ENCODE measurements at regions not wholly inside any gene's neighbourhood (a gene's known extent, or its start where the extent isn't known, plus 50 kb on each side); places are given as distances from the start of the nearest gene placed in this dataset.

- H3K27ac ChIP-seq (ENCODE audit: low read length, poor library complexity, severe bottlenecking) = no peak overlapping the region
- H2BK12ac ChIP-seq (ENCODE audit: low read length in 2 of 2) = no peak overlapping the region
- no peak overlapping the region for H3K18ac ChIP-seq (ENCODE audit: low read depth in 1 of 2, low read length in 2 of 2)
- H2BK5ac ChIP-seq (ENCODE audit: low read depth, low read length, poor library complexity, severe bottlenecking) = no peak overlapping the region
- H3K4me3 ChIP-seq (ENCODE audit: insufficient read depth in 1 of 2, low read depth in 1 of 2, low read length in 2 of 2) = no peak overlapping the region
- no peak overlapping the region for H2AK5ac ChIP-seq (ENCODE audit: low read length, severe bottlenecking)
- no peak for DNase-seq
- H2AFZ ChIP-seq (ENCODE audit: low read depth, low read length) = no peak overlapping the region
- no peak overlapping the region for H4K8ac ChIP-seq (ENCODE audit: low read length)
- no CpG with 5 or more reads among the region's 1 CpG for WGBS
- no peaks in the 10 kb centered on the region for H3K4me1 ChIP-seq (ENCODE audit: control insufficient read depth, insufficient read depth, low read depth, low read length)
- H3K14ac ChIP-seq (ENCODE audit: low read length in 2 of 2) = no peak overlapping the region
- no peaks in the 10 kb centered on the region for H3K9me3 ChIP-seq (ENCODE audit: control insufficient read depth, low read length)
- no peak overlapping the region for H2BK15ac ChIP-seq (ENCODE audit: low read depth, poor library complexity, severe bottlenecking)
- no peak overlapping the region for H2BK120ac ChIP-seq (ENCODE audit: low read depth, low read length)
- H4K91ac ChIP-seq (ENCODE audit: low read length) = no peak overlapping the region
- H3K4me2 ChIP-seq (ENCODE audit: low read length, poor library complexity, severe bottlenecking) = no peak overlapping the region
- no peaks in the 10 kb centered on the region for H3K79me1 ChIP-seq (replicated peaks; ENCODE audit: low read length, poor library complexity, severe bottlenecking)
- H3K23ac ChIP-seq (ENCODE audit: low read length in 2 of 2) = no peak overlapping the region
- no peak overlapping the region for H3K4ac ChIP-seq (ENCODE audit: low read depth in 1 of 2, low read length in 2 of 2)
- H3K27me3 ChIP-seq (ENCODE audit: control insufficient read depth in 1 of 2, insufficient read depth in 1 of 2, low read length in 2 of 2) = peaks cover 52 to 70% of the 10 kb centered on the region in 2 experiments
- no peaks in the 10 kb centered on the region for H3K36me3 ChIP-seq (ENCODE audit: control insufficient read depth in 1 of 2, insufficient read depth in 2 of 2, low read depth in 1 of 2, low read length in 2 of 2)
- no peak overlapping the region for H3K9ac ChIP-seq (ENCODE audit: low read length)
These were observed 54.9 kb upstream of the TSKU start for GRCh38 chr11:76728227-76728626.

GRCh38 chr11:76728778-76729177, 54.4 kb upstream of the TSKU start:
- H3K4ac ChIP-seq (ENCODE audit: low read depth in 1 of 2, low read length in 2 of 2) = no peak overlapping the region
- H2AK5ac ChIP-seq (ENCODE audit: low read length, severe bottlenecking) = no peak overlapping the region
- no peaks in the 10 kb centered on the region for H3K36me3 ChIP-seq (ENCODE audit: control insufficient read depth in 1 of 2, insufficient read depth in 2 of 2, low read depth in 1 of 2, low read length in 2 of 2)
- H3K4me1 ChIP-seq (ENCODE audit: control insufficient read depth, insufficient read depth, low read depth, low read length) = no peaks in the 10 kb centered on the region
- H3K79me1 ChIP-seq (replicated peaks; ENCODE audit: low read length, poor library complexity, severe bottlenecking) = no peaks in the 10 kb centered on the region
- H2BK120ac ChIP-seq (ENCODE audit: low read depth, low read length) = no peak overlapping the region
- H4K91ac ChIP-seq (ENCODE audit: low read length) = no peak overlapping the region
- peaks cover 50 to 65% of the 10 kb centered on the region in 2 experiments for H3K27me3 ChIP-seq (ENCODE audit: control insufficient read depth in 1 of 2, insufficient read depth in 1 of 2, low read length in 2 of 2)
- H3K14ac ChIP-seq (ENCODE audit: low read length in 2 of 2) = no peak overlapping the region
- H2AFZ ChIP-seq (ENCODE audit: low read depth, low read length) = no peak overlapping the region
- no peak overlapping the region for H2BK5ac ChIP-seq (ENCODE audit: low read depth, low read length, poor library complexity, severe bottlenecking)
- H2BK12ac ChIP-seq (ENCODE audit: low read length in 2 of 2) = no peak overlapping the region
- H3K4me3 ChIP-seq (ENCODE audit: insufficient read depth in 1 of 2, low read depth in 1 of 2, low read length in 2 of 2) = no peak overlapping the region
- no peaks in the 10 kb centered on the region for H3K9me3 ChIP-seq (ENCODE audit: control insufficient read depth, low read length)
- H4K8ac ChIP-seq (ENCODE audit: low read length) = no peak overlapping the region
- DNase-seq = no peak
- H3K23ac ChIP-seq (ENCODE audit: low read length in 2 of 2) = no peak overlapping the region
- H3K4me2 ChIP-seq (ENCODE audit: low read length, poor library complexity, severe bottlenecking) = no peak overlapping the region
- H3K9ac ChIP-seq (ENCODE audit: low read length) = no peak overlapping the region
- no peak overlapping the region for H2BK15ac ChIP-seq (ENCODE audit: low read depth, poor library complexity, severe bottlenecking)
- no CpG with 5 or more reads among the region's 1 CpG for WGBS
- H3K27ac ChIP-seq (ENCODE audit: low read length, poor library complexity, severe bottlenecking) = no peak overlapping the region
- no peak overlapping the region for H3K18ac ChIP-seq (ENCODE audit: low read depth in 1 of 2, low read length in 2 of 2)

GRCh38 chr11:76729214-76729613, 53.9 kb upstream of the TSKU start:
- no peak overlapping the region for H3K23ac ChIP-seq (ENCODE audit: low read length in 2 of 2)
- DNase-seq = no peak
- 93% methylated on average over 1 of the region's 1 CpG for WGBS

GRCh38 chr11:76730887-76731565, 52.1 kb upstream of the TSKU start:
- H3K4me3 ChIP-seq (ENCODE audit: insufficient read depth in 1 of 2, low read depth in 1 of 2, low read length in 2 of 2) = no peak overlapping the region
- no peak overlapping the region for H2BK12ac ChIP-seq (ENCODE audit: low read length in 2 of 2)
- H2BK120ac ChIP-seq (ENCODE audit: low read depth, low read length) = no peak overlapping the region
- H3K4ac ChIP-seq (ENCODE audit: low read depth in 1 of 2, low read length in 2 of 2) = no peak overlapping the region
- DNase-seq = no peak
- WGBS = 69% methylated on average over 6 of the region's 6 CpGs
- H3K4me1 ChIP-seq (ENCODE audit: control insufficient read depth, insufficient read depth, low read depth, low read length) = peaks cover 3% of the 10 kb centered on the region
- H2AK5ac ChIP-seq (ENCODE audit: low read length, severe bottlenecking) = no peak overlapping the region
- H2BK5ac ChIP-seq (ENCODE audit: low read depth, low read length, poor library complexity, severe bottlenecking) = no peak overlapping the region
- no peak overlapping the region for H2AFZ ChIP-seq (ENCODE audit: low read depth, low read length)
- H3K23ac ChIP-seq (ENCODE audit: low read length in 2 of 2) = no peak overlapping the region
- H4K91ac ChIP-seq (ENCODE audit: low read length) = no peak overlapping the region
- H3K9me3 ChIP-seq (ENCODE audit: control insufficient read depth, low read length) = no peaks in the 10 kb centered on the region
- no peak overlapping the region for H4K8ac ChIP-seq (ENCODE audit: low read length)
- H3K79me1 ChIP-seq (replicated peaks; ENCODE audit: low read length, poor library complexity, severe bottlenecking) = no peaks in the 10 kb centered on the region
- H3K14ac ChIP-seq (ENCODE audit: low read length in 2 of 2) = no peak overlapping the region
- no peak overlapping the region for H3K9ac ChIP-seq (ENCODE audit: low read length)
- no peaks in the 10 kb centered on the region for H3K36me3 ChIP-seq (ENCODE audit: control insufficient read depth in 1 of 2, insufficient read depth in 2 of 2, low read depth in 1 of 2, low read length in 2 of 2)
- no peak overlapping the region for H3K18ac ChIP-seq (ENCODE audit: low read depth in 1 of 2, low read length in 2 of 2)
- H2BK15ac ChIP-seq (ENCODE audit: low read depth, poor library complexity, severe bottlenecking) = no peak overlapping the region
- H3K27me3 ChIP-seq (ENCODE audit: control insufficient read depth in 1 of 2, insufficient read depth in 1 of 2, low read length in 2 of 2) = peaks cover 46 to 51% of the 10 kb centered on the region in 2 experiments
- no peak overlapping the region for H3K27ac ChIP-seq (ENCODE audit: low read length, poor library complexity, severe bottlenecking)
- H3K4me2 ChIP-seq (ENCODE audit: low read length, poor library complexity, severe bottlenecking) = no peak overlapping the region

More at GRCh38 chr11:76729214-76729613, 53.9 kb upstream of the TSKU start:
- Histone ChIP-seq H3K14ac (ENCODE audit: low read length in 2 of 2) (no peak overlapping the region), H3K18ac (ENCODE audit: low read depth in 1 of 2, low read length in 2 of 2) (no peak overlapping the region), H4K91ac (ENCODE audit: low read length) (no peak overlapping the region), H2BK5ac (ENCODE audit: low read depth, low read length, poor library complexity, severe bottlenecking) (no peak overlapping the region), H2BK12ac (ENCODE audit: low read length in 2 of 2) (no peak overlapping the region), H3K9ac (ENCODE audit: low read length) (no peak overlapping the region), H4K8ac (ENCODE audit: low read length) (no peak overlapping the region), H3K27ac (ENCODE audit: low read length, poor library complexity, severe bottlenecking) (no peak overlapping the region), H3K4ac (ENCODE audit: low read depth in 1 of 2, low read length in 2 of 2) (no peak overlapping the region), H3K9me3 (ENCODE audit: control insufficient read depth, low read length) (no peaks in the 10 kb centered on the region), H3K4me3 (ENCODE audit: insufficient read depth in 1 of 2, low read depth in 1 of 2, low read length in 2 of 2) (no peak overlapping the region), H2BK15ac (ENCODE audit: low read depth, poor library complexity, severe bottlenecking) (no peak overlapping the region), H2AFZ (ENCODE audit: low read depth, low read length) (no peak overlapping the region), H3K4me1 (ENCODE audit: control insufficient read depth, insufficient read depth, low read depth, low read length) (no peaks in the 10 kb centered on the region), H2BK120ac (ENCODE audit: low read depth, low read length) (no peak overlapping the region), H3K79me1 (replicated peaks; ENCODE audit: low read length, poor library complexity, severe bottlenecking) (no peaks in the 10 kb centered on the region), H3K36me3 (ENCODE audit: control insufficient read depth in 1 of 2, insufficient read depth in 2 of 2, low read depth in 1 of 2, low read length in 2 of 2) (no peaks in the 10 kb centered on the region), H3K27me3 (ENCODE audit: control insufficient read depth in 1 of 2, insufficient read depth in 1 of 2, low read length in 2 of 2) (peaks cover 50 to 60% of the 10 kb centered on the region in 2 experiments), H3K4me2 (ENCODE audit: low read length, poor library complexity, severe bottlenecking) (no peak overlapping the region), H2AK5ac (ENCODE audit: low read length, severe bottlenecking) (no peak overlapping the region)

All from mesenchymal stem cell (in vitro differentiated cells and primary cell).